ENCODE measurements at regions not wholly inside any gene's neighbourhood (a gene's known extent, or its start where the extent isn't known, plus 50 kb on each side); places are given as distances from the start of the nearest gene placed in this dataset.

DNA sequence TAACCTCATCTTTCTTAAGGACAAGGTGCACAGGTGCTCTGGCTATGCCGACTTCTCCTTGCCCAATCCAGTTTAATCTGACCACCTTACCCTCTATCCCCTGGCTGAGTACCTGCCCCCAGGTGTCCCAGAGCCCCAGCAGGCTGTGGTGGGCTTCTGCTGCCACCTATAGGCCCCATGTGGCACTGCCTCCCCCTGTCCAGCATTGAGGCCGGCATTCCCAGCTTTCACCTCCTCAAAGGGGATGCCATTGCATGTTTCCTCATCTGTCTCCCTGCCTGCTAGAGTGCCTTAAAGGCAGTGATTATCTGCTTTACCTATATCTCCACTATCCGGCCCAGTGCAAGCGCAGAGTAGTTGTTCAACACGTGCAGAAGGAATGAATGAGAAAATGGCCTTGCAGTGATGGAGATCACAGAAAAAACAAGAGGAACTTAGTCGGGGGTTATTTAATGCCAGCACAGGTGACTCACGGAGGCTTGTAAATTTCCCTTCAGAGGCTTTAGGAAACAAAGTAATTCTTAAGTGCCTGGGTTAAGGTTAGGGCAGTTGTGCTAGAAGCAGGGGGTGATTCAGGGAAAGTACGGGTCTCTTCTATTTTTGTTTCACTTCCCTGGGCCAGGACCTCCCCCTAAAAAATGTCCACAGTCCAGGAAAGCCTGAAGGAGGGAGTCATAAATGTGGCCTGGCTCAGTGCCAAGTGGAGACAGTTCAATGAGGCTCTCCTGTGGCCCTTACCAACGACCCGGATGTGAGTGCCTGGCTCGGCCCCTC, 131.8 kb upstream of the NGF start:
- H3K36me3 Mint-ChIP-seq (ENCODE audit: insufficient read depth, unreplicated experiment) = no peaks in the 10 kb centered on the region
- H3K4me3 Mint-ChIP-seq (ENCODE audit: unreplicated experiment) = no peak overlapping the region
- ChIA-PET POLR2A (no interaction called here), CTCF (interaction anchor here (0.8 kb wide), 1 partner anchor 126 kb away, joined by 3 read pairs; no protein-coding TSS in a partner anchor)
- H3K27ac Mint-ChIP-seq (ENCODE audit: unreplicated experiment) = no peak overlapping the region
- H3K4me3 ChIP-seq (ENCODE audit: low read depth, low read length) = no peak overlapping the region
- H3K27me3 ChIP-seq (replicated peaks; ENCODE audit: control insufficient read depth, insufficient read depth, low read length) = no peaks in the 10 kb centered on the region
- intact Hi-C loops (cut with micrococcal nuclease; ENCODE audit: unreplicated experiment) = loop anchor here (1.0 to 2.0 kb wide), 2 partner anchors 127 to 331 kb away; no protein-coding TSS in a partner anchor
- no TSS peak for BruUV-seq (replicated peaks)
- no peaks in the 10 kb centered on the region for H3K9me3 ChIP-seq
- TF ChIP-seq, protein P1, sequence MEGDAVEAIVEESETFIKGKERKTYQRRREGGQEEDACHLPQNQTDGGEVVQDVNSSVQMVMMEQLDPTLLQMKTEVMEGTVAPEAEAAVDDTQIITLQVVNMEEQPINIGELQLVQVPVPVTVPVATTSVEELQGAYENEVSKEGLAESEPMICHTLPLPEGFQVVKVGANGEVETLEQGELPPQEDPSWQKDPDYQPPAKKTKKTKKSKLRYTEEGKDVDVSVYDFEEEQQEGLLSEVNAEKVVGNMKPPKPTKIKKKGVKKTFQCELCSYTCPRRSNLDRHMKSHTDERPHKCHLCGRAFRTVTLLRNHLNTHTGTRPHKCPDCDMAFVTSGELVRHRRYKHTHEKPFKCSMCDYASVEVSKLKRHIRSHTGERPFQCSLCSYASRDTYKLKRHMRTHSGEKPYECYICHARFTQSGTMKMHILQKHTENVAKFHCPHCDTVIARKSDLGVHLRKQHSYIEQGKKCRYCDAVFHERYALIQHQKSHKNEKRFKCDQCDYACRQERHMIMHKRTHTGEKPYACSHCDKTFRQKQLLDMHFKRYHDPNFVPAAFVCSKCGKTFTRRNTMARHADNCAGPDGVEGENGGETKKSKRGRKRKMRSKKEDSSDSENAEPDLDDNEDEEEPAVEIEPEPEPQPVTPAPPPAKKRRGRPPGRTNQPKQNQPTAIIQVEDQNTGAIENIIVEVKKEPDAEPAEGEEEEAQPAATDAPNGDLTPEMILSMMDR (IDR thresholded peaks at IDR 0.05; ENCODE audit: insufficient read depth in 1 of 2, low read depth in 1 of 2, low read length in 1 of 2, severe bottlenecking in 1 of 2, unreplicated experiment in 1 of 2) = peak; percentile 73 to 84
- H3K4me1 ChIP-seq = no peaks in the 10 kb centered on the region
- H3K4me1 Mint-ChIP-seq (ENCODE audit: low read depth, unreplicated experiment) = no peaks in the 10 kb centered on the region
- peak; percentile 50 to 66 for DNase-seq
- no peaks in the 10 kb centered on the region for H3K9me3 Mint-ChIP-seq (ENCODE audit: unreplicated experiment)
- H3K36me3 ChIP-seq (ENCODE audit: control insufficient read depth, insufficient read depth, low read length) = no peaks in the 10 kb centered on the region
- H3K27me3 Mint-ChIP-seq (ENCODE audit: insufficient read depth, unreplicated experiment) = no peaks in the 10 kb centered on the region

DNA sequence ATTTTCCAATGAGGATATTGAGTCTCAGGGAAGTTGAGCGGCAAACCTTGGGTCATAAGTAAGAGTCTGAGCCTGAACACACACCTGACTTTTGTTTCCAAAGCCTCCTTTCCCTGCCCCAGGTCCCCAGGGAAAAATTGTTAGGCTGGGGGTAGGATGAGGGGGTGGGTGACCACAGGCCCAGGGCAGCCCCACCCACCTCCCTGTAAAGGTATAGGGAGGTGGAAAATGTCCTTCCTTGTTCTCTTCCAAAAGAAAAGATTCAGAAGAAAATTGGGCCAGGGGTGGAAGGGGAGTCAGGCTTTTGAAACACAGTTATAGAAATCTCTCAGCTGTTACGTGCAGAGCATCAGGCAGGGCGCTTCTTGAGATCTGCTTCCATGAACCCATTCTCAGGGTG, 129.7 kb upstream of the NGF start:
- POLR2A ChIA-PET = no interaction called here
- H3K4me3 ChIP-seq (ENCODE audit: low read depth, low read length) = no peak overlapping the region
- intact Hi-C loops (cut with micrococcal nuclease; ENCODE audit: unreplicated experiment) = no loop called here
- Mint-ChIP-seq H3K27ac (ENCODE audit: unreplicated experiment) (no peak overlapping the region), H3K36me3 (ENCODE audit: insufficient read depth, unreplicated experiment) (no peaks in the 10 kb centered on the region), H3K4me1 (ENCODE audit: low read depth, unreplicated experiment) (no peaks in the 10 kb centered on the region), H3K9me3 (ENCODE audit: unreplicated experiment) (no peaks in the 10 kb centered on the region), H3K27me3 (ENCODE audit: insufficient read depth, unreplicated experiment) (no peaks in the 10 kb centered on the region), H3K4me3 (ENCODE audit: unreplicated experiment) (no peak overlapping the region)
- H3K27me3 ChIP-seq (replicated peaks; ENCODE audit: control insufficient read depth, insufficient read depth, low read length) = no peaks in the 10 kb centered on the region
- no peaks in the 10 kb centered on the region for H3K4me1 ChIP-seq
- no TSS peak for BruUV-seq (replicated peaks)
- CTCF ChIA-PET = no interaction called here
- no peak for DNase-seq
- H3K9me3 ChIP-seq = no peaks in the 10 kb centered on the region
- H3K36me3 ChIP-seq (ENCODE audit: control insufficient read depth, insufficient read depth, low read length) = no peaks in the 10 kb centered on the region
- TF ChIP-seq, protein P1 (IDR thresholded peaks at IDR 0.05; ENCODE audit: insufficient read depth in 1 of 2, low read depth in 1 of 2, low read length in 1 of 2, severe bottlenecking in 1 of 2, unreplicated experiment in 1 of 2) = no peak

DNA sequence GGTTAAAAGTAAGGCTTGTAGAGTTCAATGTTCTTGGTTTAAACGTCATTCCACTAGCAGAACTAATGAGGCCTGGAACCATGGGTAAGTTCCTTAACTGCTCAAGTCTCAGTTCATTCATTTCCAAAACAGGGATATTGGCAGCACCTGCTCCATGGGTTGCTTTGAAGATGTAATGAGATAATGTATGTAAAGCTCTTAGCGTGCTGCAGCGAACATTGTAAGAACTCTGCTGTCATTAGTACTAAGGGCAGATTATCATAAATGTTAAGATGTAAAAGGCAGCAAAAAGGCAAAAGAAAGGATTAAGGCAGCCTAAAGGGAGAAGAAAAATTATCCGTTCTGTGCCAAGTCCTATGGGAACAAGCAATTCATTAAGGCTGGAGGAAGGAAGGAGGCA, 129.1 kb upstream of the NGF start:
- POLR2A ChIA-PET = no interaction called here
- H3K4me1 Mint-ChIP-seq (ENCODE audit: low read depth, unreplicated experiment) = no peaks in the 10 kb centered on the region

More for the DNA sequence above, 129.1 kb upstream of the NGF start:
- TF ChIP-seq, protein P1 (IDR thresholded peaks at IDR 0.05; ENCODE audit: insufficient read depth in 1 of 2, low read depth in 1 of 2, low read length in 1 of 2, severe bottlenecking in 1 of 2, unreplicated experiment in 1 of 2) = no peak
- BruUV-seq (replicated peaks) = no TSS peak
- CTCF ChIA-PET = interaction anchor here (0.6 kb wide), 1 partner anchor 461 kb away, joined by 4 read pairs; no protein-coding TSS in a partner anchor
- Histone ChIP-seq H3K27me3 (replicated peaks; ENCODE audit: control insufficient read depth, insufficient read depth, low read length) (no peaks in the 10 kb centered on the region), H3K4me3 (ENCODE audit: low read depth, low read length) (no peak overlapping the region), H3K9me3 (no peaks in the 10 kb centered on the region), H3K4me1 (no peaks in the 10 kb centered on the region), H3K36me3 (ENCODE audit: control insufficient read depth, insufficient read depth, low read length) (no peaks in the 10 kb centered on the region)
- no peak overlapping the region for H3K4me3 Mint-ChIP-seq (ENCODE audit: unreplicated experiment)
- no peak overlapping the region for H3K27ac Mint-ChIP-seq (ENCODE audit: unreplicated experiment)
- H3K36me3 Mint-ChIP-seq (ENCODE audit: insufficient read depth, unreplicated experiment) = no peaks in the 10 kb centered on the region
- intact Hi-C loops (cut with micrococcal nuclease; ENCODE audit: unreplicated experiment) = no loop called here
- no peaks in the 10 kb centered on the region for H3K27me3 Mint-ChIP-seq (ENCODE audit: insufficient read depth, unreplicated experiment)
- DNase-seq = no peak
- no peaks in the 10 kb centered on the region for H3K9me3 Mint-ChIP-seq (ENCODE audit: unreplicated experiment)

All from Caco-2 (cell line).